ENCODE measurements at regions not wholly inside any gene's neighbourhood (a gene's known extent, or its start where the extent isn't known, plus 50 kb on each side); places are given as distances from the start of the nearest gene placed in this dataset.

- no peaks in the 10 kb centered on the region for H3K4me1 ChIP-seq
- WGBS, 2 donors (ENCODE audit: low coverage in 1 of 2), result 75 to 89% methylated on average over 2 of the region's 3 CpGs
- no peaks in the 10 kb centered on the region for H3K27me3 ChIP-seq
- no peak for TF ChIP-seq POLR2AphosphoS5 (IDR thresholded peaks at IDR 0.05)
- TF ChIP-seq, protein P1, sequence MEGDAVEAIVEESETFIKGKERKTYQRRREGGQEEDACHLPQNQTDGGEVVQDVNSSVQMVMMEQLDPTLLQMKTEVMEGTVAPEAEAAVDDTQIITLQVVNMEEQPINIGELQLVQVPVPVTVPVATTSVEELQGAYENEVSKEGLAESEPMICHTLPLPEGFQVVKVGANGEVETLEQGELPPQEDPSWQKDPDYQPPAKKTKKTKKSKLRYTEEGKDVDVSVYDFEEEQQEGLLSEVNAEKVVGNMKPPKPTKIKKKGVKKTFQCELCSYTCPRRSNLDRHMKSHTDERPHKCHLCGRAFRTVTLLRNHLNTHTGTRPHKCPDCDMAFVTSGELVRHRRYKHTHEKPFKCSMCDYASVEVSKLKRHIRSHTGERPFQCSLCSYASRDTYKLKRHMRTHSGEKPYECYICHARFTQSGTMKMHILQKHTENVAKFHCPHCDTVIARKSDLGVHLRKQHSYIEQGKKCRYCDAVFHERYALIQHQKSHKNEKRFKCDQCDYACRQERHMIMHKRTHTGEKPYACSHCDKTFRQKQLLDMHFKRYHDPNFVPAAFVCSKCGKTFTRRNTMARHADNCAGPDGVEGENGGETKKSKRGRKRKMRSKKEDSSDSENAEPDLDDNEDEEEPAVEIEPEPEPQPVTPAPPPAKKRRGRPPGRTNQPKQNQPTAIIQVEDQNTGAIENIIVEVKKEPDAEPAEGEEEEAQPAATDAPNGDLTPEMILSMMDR (IDR thresholded peaks at IDR 0.05), result no peak
- no peak for TF ChIP-seq POLR2A (IDR thresholded peaks at IDR 0.05)
- TF ChIP-seq EP300 (IDR thresholded peaks at IDR 0.05), result no peak
- no peaks in the 10 kb centered on the region for H3K9me3 ChIP-seq
- no peak for ATAC-seq
- no peaks in the 10 kb centered on the region for H3K36me3 ChIP-seq
- no peak overlapping the region for H3K27ac ChIP-seq
- no peak overlapping the region for H3K4me3 ChIP-seq
Observed at GRCh38 chr9:102875687-102876086, 119.4 kb upstream of the CYLC2 start.

GRCh38 chr9:102867488-102867887 is 127.6 kb upstream of the CYLC2 start:
- Histone ChIP-seq H3K27ac (no peak overlapping the region), H3K4me3 (no peak overlapping the region), H3K36me3 (no peaks in the 10 kb centered on the region), H3K27me3 (no peaks in the 10 kb centered on the region), H3K9me3 (no peaks in the 10 kb centered on the region), H3K4me1 (no peaks in the 10 kb centered on the region)
- WGBS, 2 donors (ENCODE audit: low coverage in 1 of 2), result 17% methylated on average over 1 of the region's 1 CpG; no CpG with 5 or more reads in 1 of the 2 donors
- ATAC-seq, result no peak
- no peak for TF ChIP-seq EP300 (IDR thresholded peaks at IDR 0.05)
- TF ChIP-seq POLR2A (IDR thresholded peaks at IDR 0.05), result no peak
- no peak for TF ChIP-seq POLR2AphosphoS5 (IDR thresholded peaks at IDR 0.05)
- TF ChIP-seq, protein P1 (IDR thresholded peaks at IDR 0.05), result no peak

GRCh38 chr9:102862478-102862877 is 132.7 kb upstream of the CYLC2 start:
- Histone ChIP-seq H3K27me3 (no peaks in the 10 kb centered on the region), H3K4me1 (no peaks in the 10 kb centered on the region), H3K4me3 (no peak overlapping the region), H3K36me3 (no peaks in the 10 kb centered on the region), H3K27ac (no peak overlapping the region), H3K9me3 (no peaks in the 10 kb centered on the region)
- ATAC-seq, result no peak
- TF ChIP-seq POLR2A (IDR thresholded peaks at IDR 0.05) (no peak), EP300 (IDR thresholded peaks at IDR 0.05) (no peak), POLR2AphosphoS5 (IDR thresholded peaks at IDR 0.05) (no peak)
- TF ChIP-seq, protein P1 (IDR thresholded peaks at IDR 0.05), result no peak
- 73 to 75% methylated on average over 1 of the region's 1 CpG for WGBS, 2 donors (ENCODE audit: low coverage in 1 of 2)

GRCh38 chr9:102855641-102856040 is 139.5 kb upstream of the CYLC2 start:
- TF ChIP-seq, protein P1 (IDR thresholded peaks at IDR 0.05), result no peak
- TF ChIP-seq POLR2AphosphoS5 (IDR thresholded peaks at IDR 0.05) (no peak), EP300 (IDR thresholded peaks at IDR 0.05) (no peak), POLR2A (IDR thresholded peaks at IDR 0.05) (no peak)
- 23 to 50% methylated on average over 2 of the region's 2 CpGs for WGBS, 2 donors (ENCODE audit: low coverage in 1 of 2)
- no peaks in the 10 kb centered on the region for H3K4me1 ChIP-seq
- H3K27me3 ChIP-seq, result no peaks in the 10 kb centered on the region
- H3K27ac ChIP-seq, result no peak overlapping the region
- no peak for ATAC-seq
- H3K9me3 ChIP-seq, result no peaks in the 10 kb centered on the region
- H3K4me3 ChIP-seq, result no peak overlapping the region
- no peaks in the 10 kb centered on the region for H3K36me3 ChIP-seq

DNA sequence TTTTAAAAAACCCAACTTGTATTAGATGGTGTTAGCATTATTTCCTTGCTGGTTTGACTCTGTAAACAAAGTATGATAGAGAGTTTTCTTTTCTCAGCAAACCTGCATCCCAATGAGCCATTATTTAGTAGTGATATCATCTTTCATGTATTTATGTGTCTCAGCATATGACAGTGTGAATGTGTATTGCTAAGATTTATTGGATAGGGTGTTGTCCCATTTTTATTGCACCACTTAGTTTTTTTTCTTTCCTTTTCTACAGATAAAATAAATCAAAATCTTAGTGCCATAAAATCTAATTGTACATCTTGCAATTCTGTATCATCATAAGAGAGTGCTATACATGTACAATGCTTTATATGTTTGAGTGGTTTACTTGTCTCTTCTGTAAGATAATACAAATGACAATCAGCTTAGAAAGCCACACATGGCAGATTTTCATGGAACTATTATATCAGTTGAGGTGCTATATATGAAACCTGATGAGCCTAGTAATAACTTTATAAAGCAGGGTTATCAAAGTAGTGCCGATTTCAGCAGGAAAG is 149.2 kb upstream of the CYLC2 start:
- no peaks in the 10 kb centered on the region for H3K4me1 ChIP-seq
- no peak for TF ChIP-seq POLR2AphosphoS5 (IDR thresholded peaks at IDR 0.05)
- TF ChIP-seq, protein P1 (IDR thresholded peaks at IDR 0.05), result no peak
- no peak for TF ChIP-seq EP300 (IDR thresholded peaks at IDR 0.05)
- TF ChIP-seq POLR2A (IDR thresholded peaks at IDR 0.05), result no peak
- no peaks in the 10 kb centered on the region for H3K27me3 ChIP-seq
- 75% methylated on average over 1 of the region's 1 CpG for WGBS, 2 donors (ENCODE audit: low coverage in 1 of 2)
- no peak for ATAC-seq
- no peaks in the 10 kb centered on the region for H3K36me3 ChIP-seq
- H3K4me3 ChIP-seq, result no peak overlapping the region
- no peak overlapping the region for H3K27ac ChIP-seq
- no peaks in the 10 kb centered on the region for H3K9me3 ChIP-seq
